HepG2 (cell line): ENCODE measurements at regions not wholly inside any gene's neighbourhood (a gene's known extent, or its start where the extent isn't known, plus 50 kb on each side); places are given as distances from the start of the nearest gene placed in this dataset.
"Not testable (repeated sequence)": the region's sequence is repeated elsewhere in the genome, so short reads cannot be mapped to it uniquely, and the experiment has no call there.

Experiments
- ATAC-seq: fragments of 200-7000 bp; cut with Tn5 transposase; 3 replicates; pipeline ENCODE4 v1.9.1; 2020; ENCODE audit warnings: mild to moderate bottlenecking, moderate library complexity
- BruUV-seq: library from RNA; stranded (reverse); fragments of 400-500 nt; replicated peaks from 2 replicates; lab custom pipeline; 2021; lab: Mats Ljungman, UMichigan
- CTCF ChIA-PET: fragments of 300-600 bp; formaldehyde crosslinking; extraction: SDS; loops from one replicate; lab custom pipeline; 2021; ENCODE audit warnings: low total read pairs, inconsistent platforms, low intra/inter-chr PET ratio; lab: Yijun Ruan, JAX
- POLR2A ChIA-PET: fragments of 350-600 bp; sonication (Branson Sonifier 250); formaldehyde crosslinking; loops from one replicate; lab custom pipeline; 2020; ENCODE audit warnings: antibody characterized with exemption, inconsistent platforms; lab: Yijun Ruan, JAX
- DNase-seq: peaks from one replicate; pipeline ENCODE4 v3.0.0-alpha.2; 2015; ENCODE audit warnings: low spot score
- FAIRE-seq: peaks from 3 replicates; lab custom pipeline; 2011; peaks lifted over from hg19 to GRCh38; lab: Jason Lieb, UNC
- H2AFZ ChIP-seq: one replicate; pipeline ENCODE4 v1.6.1; 2011; ENCODE audit warnings: low read length, inconsistent platforms
- H3K27ac ChIP-seq: fragments of 300-600 bp; 3 replicates; pipeline ENCODE4 v1.8.0; 2011; ENCODE audit warnings: mixed run types, mild to moderate bottlenecking, mixed read lengths, low read length, inconsistent platforms; ENCODE audit not compliant: insufficient read depth; ENCODE audit errors: extremely low read length
- H3K27me3 ChIP-seq, 2 experiments: fragments of 200-600 bp in 1 of 2; 2 replicates in 1 of 2; 3 replicates in 1 of 2; pipeline versions ENCODE4 v1.6.0 to v1.8.0; 2011; ENCODE audit warnings: low read length in 2 of 2, mild to moderate bottlenecking in 2 of 2, moderate library complexity in 2 of 2, inconsistent platforms in 1 of 2; ENCODE audit not compliant: insufficient read depth in 2 of 2, control insufficient read depth in 1 of 2
- H3K36me3 ChIP-seq, 2 experiments: fragments of 200-600 bp in 1 of 2; replicated peaks in 1 of 2; 2 replicates in 1 of 2; 3 replicates in 1 of 2; pipeline versions ENCODE4 v1.5.1 to v1.8.0; 2011; ENCODE audit warnings: low read length in 2 of 2, inconsistent platforms in 1 of 2; ENCODE audit not compliant: insufficient read depth in 2 of 2, control insufficient read depth in 1 of 2
- H3K4me1 ChIP-seq: 2 replicates; pipeline ENCODE4 v1.5.1; 2012; ENCODE audit warnings: low read length, inconsistent platforms; ENCODE audit not compliant: insufficient read depth
- H3K4me2 ChIP-seq: 2 replicates; pipeline ENCODE4 v1.6.0; 2011; ENCODE audit warnings: low read depth, low read length, inconsistent platforms
- H3K4me3 ChIP-seq, 3 experiments: fragments of 200-600 bp in 1 of 3; sonication (generic), shearing (Covaris generic) in 1 of 3; replicated peaks in 1 of 3; 2 replicates each; pipeline ENCODE4 v1.5.1; 2011 to 2016; ENCODE audit warnings: low read length in 3 of 3, inconsistent platforms in 2 of 3, low read depth in 2 of 3, mild to moderate bottlenecking in 2 of 3, control low read depth in 1 of 3, mixed read lengths in 1 of 3; ENCODE audit not compliant: insufficient read depth in 1 of 3
- H3K79me2 ChIP-seq: one replicate; pipeline ENCODE4 v1.6.1; 2011; ENCODE audit warnings: low read length, inconsistent platforms; ENCODE audit not compliant: insufficient read depth
- H3K9ac ChIP-seq: 2 replicates; pipeline ENCODE4 v1.6.0; 2011; ENCODE audit warnings: mild to moderate bottlenecking, low read depth, low read length, inconsistent platforms; ENCODE audit not compliant: insufficient read depth
- H3K9me3 ChIP-seq: 2 replicates; pipeline ENCODE4 v1.5.1; 2012; ENCODE audit warnings: mild to moderate bottlenecking, low read length
- H4K20me1 ChIP-seq: 2 replicates; pipeline ENCODE4 v1.6.0; 2011; ENCODE audit warnings: inconsistent platforms, mild to moderate bottlenecking, low read length, moderate library complexity; ENCODE audit not compliant: insufficient read depth
- WGBS: methylation state at CpG from one replicate; pipeline ENCODE4 v1.1.6; 2017; ENCODE audit warnings: low lambda C conversion rate; 5-methylcytosine and 5-hydroxymethylcytosine counted together
- in situ Hi-C: cut with HindIII; loops from 2 replicates; pipeline ENCODE4 v1.10.0; 2017; ENCODE audit warnings: low pct_unique_long_range_greater_than_20kb; ENCODE audit not compliant: extremely low pct_ligation_motif_present
- intact Hi-C: fragments of 100-400 bp; cut with micrococcal nuclease; formaldehyde crosslinking; loops from one replicate; pipeline ENCODE4 v1.10.0; 2022; ENCODE audit not compliant: unreplicated experiment

GRCh38 chr16:32740766-32741499 is 65.0 kb upstream of the TP53TG3 start:
- FAIRE-seq, CTCF ChIA-PET, in situ Hi-C loops, DNase-seq, H2AFZ ChIP-seq, H3K9ac ChIP-seq, H3K9me3 ChIP-seq, POLR2A ChIA-PET, H4K20me1 ChIP-seq, H3K4me2 ChIP-seq, H3K27ac ChIP-seq, H3K79me2 ChIP-seq, BruUV-seq, intact Hi-C loops, H3K4me3 ChIP-seq, H3K4me1 ChIP-seq, H3K27me3 ChIP-seq, H3K36me3 ChIP-seq: not testable (repeated sequence)
- ATAC-seq: peak; percentile 62
- WGBS: no CpG with 5 or more reads among the region's 60 CpGs
